ENCODE measurements at regions not wholly inside any gene's neighbourhood (a gene's known extent, or its start where the extent isn't known, plus 50 kb on each side); places are given as distances from the start of the nearest gene placed in this dataset.

DNA sequence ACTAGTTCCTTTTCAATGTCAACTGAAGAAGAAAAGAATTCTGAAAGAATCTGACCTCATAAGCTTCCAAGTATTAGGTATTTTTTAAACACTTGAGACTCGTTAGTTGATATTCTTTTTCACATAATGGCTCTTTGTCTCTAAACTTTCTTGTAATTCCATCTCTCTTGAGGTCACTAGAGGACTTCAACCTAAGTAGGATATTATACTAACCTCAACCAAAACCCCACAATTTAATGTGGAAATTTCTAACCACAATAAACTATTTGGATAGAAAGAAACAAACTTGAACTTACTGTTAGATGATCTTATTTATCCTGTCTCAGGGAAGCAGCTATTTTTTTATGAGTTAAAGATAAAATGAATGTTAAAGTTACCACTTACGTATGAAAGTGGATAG is 206.9 kb upstream of the FSIP2 start:
- TF ChIP-seq, protein P1, sequence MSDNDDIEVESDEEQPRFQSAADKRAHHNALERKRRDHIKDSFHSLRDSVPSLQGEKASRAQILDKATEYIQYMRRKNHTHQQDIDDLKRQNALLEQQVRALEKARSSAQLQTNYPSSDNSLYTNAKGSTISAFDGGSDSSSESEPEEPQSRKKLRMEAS (IDR thresholded peaks at IDR 0.05) = no peak
- TF ChIP-seq ELF1 (IDR thresholded peaks at IDR 0.05; ENCODE audit: borderline replicate concordance, low read depth) = no peak
- TF ChIP-seq TCF7L2 (IDR thresholded peaks at IDR 0.05; ENCODE audit: borderline replicate concordance, extremely low read depth, insufficient read depth, insufficient read length) = no peak
- no peak for TF ChIP-seq SIN3A (IDR thresholded peaks at IDR 0.05; ENCODE audit: low read depth)
- no peak for ATAC-seq
- RAD21 ChIA-PET (ENCODE audit: low non-redundant PET in 1 of 2, low total read pairs in 2 of 2, uncharacterized antibody in 2 of 2, unreplicated experiment in 2 of 2) = no interaction called here
- CTCF ChIA-PET = no interaction called here
- H3K27ac ChIP-seq (ENCODE audit: low read depth, low read length) = no peak overlapping the region
- BruUV-seq (replicated peaks) = no TSS peak
- DNase-seq (ENCODE audit: low read depth, low spot score) = no peak
- no peaks in the 10 kb centered on the region for H3K79me2 ChIP-seq (ENCODE audit: insufficient read depth, low read length)
- no peaks in the 10 kb centered on the region for H4K20me1 ChIP-seq (ENCODE audit: insufficient read depth)
- no peaks in the 10 kb centered on the region for H3K4me1 ChIP-seq (ENCODE audit: control insufficient read depth in 1 of 2, insufficient read depth in 2 of 2, low read length in 2 of 2)
- no peak overlapping the region for H3K4me2 ChIP-seq (ENCODE audit: low read length)
- POLR2A ChIA-PET = no interaction called here
- H3K9ac ChIP-seq (ENCODE audit: low read length) = no peak overlapping the region
- no peaks in the 10 kb centered on the region for H3K9me3 ChIP-seq (ENCODE audit: control insufficient read depth in 1 of 2, insufficient read depth in 1 of 2, low read depth in 1 of 2, low read length in 2 of 2)
- H3K36me3 ChIP-seq (ENCODE audit: control insufficient read depth in 1 of 2, insufficient read depth in 2 of 2, low read length in 2 of 2) = no peaks in the 10 kb centered on the region
- no peak overlapping the region for H2AFZ ChIP-seq (ENCODE audit: low read depth, low read length, poor library complexity, severe bottlenecking)
- H3K9me2 ChIP-seq (ENCODE audit: insufficient read depth) = no peaks in the 10 kb centered on the region
- H3K27me3 ChIP-seq (ENCODE audit: insufficient read depth, low read length) = no peaks in the 10 kb centered on the region
- intact Hi-C loops (cut with micrococcal nuclease) = no loop called here
- no peak overlapping the region for H3K4me3 ChIP-seq (replicated peaks in 1 of 2; ENCODE audit: low read depth in 1 of 2, low read length in 2 of 2)

DNA sequence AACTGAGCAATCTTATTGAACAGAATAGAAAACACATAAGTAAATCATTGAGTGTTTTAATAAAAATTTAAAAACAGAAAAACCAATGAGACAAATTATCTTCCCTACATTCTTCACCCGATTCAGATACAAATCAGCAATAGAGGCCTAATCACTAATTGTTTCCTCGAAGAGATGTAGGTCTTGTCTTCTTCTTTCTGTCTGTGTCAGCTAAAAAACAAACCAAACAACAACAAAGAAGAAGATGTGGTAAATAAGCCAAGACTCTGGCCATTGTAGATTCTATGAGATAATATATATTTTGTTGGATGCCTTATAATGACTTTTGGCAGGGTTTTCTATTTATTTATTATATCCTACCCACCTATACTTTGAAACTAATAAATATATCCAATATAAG is 200.9 kb upstream of the FSIP2 start:
- Histone ChIP-seq H3K9me3 (ENCODE audit: control insufficient read depth in 1 of 2, insufficient read depth in 1 of 2, low read depth in 1 of 2, low read length in 2 of 2) (no peaks in the 10 kb centered on the region), H3K9ac (ENCODE audit: low read length) (no peak overlapping the region), H3K27me3 (ENCODE audit: insufficient read depth, low read length) (no peaks in the 10 kb centered on the region), H3K4me1 (ENCODE audit: control insufficient read depth in 1 of 2, insufficient read depth in 2 of 2, low read length in 2 of 2) (no peaks in the 10 kb centered on the region), H3K4me2 (ENCODE audit: low read length) (no peak overlapping the region), H3K4me3 (replicated peaks in 1 of 2; ENCODE audit: low read depth in 1 of 2, low read length in 2 of 2) (no peak overlapping the region), H2AFZ (ENCODE audit: low read depth, low read length, poor library complexity, severe bottlenecking) (no peak overlapping the region), H3K36me3 (ENCODE audit: control insufficient read depth in 1 of 2, insufficient read depth in 2 of 2, low read length in 2 of 2) (no peaks in the 10 kb centered on the region), H3K9me2 (ENCODE audit: insufficient read depth) (no peaks in the 10 kb centered on the region), H4K20me1 (ENCODE audit: insufficient read depth) (no peaks in the 10 kb centered on the region), H3K79me2 (ENCODE audit: insufficient read depth, low read length) (no peaks in the 10 kb centered on the region), H3K27ac (ENCODE audit: low read depth, low read length) (no peak overlapping the region)
- RAD21 ChIA-PET (ENCODE audit: low non-redundant PET in 1 of 2, low total read pairs in 2 of 2, uncharacterized antibody in 2 of 2, unreplicated experiment in 2 of 2) = no interaction called here
- ATAC-seq = no peak
- POLR2A ChIA-PET = no interaction called here
- intact Hi-C loops (cut with micrococcal nuclease) = loop anchor here (2.0 kb wide), 1 partner anchor 61 kb away; no protein-coding TSS in a partner anchor
- no TSS peak for BruUV-seq (replicated peaks)
- DNase-seq (ENCODE audit: low read depth, low spot score) = no peak
- CTCF ChIA-PET = no interaction called here
- TF ChIP-seq TCF7L2 (IDR thresholded peaks at IDR 0.05; ENCODE audit: borderline replicate concordance, extremely low read depth, insufficient read depth, insufficient read length) (no peak), SIN3A (IDR thresholded peaks at IDR 0.05; ENCODE audit: low read depth) (no peak), RAD21 (IDR thresholded peaks at IDR 0.05; ENCODE audit: low read depth) (no peak), ZNF274 (IDR thresholded peaks at IDR 0.05; ENCODE audit: low read depth, low read length) (no peak)
- TF ChIP-seq, protein P1 (IDR thresholded peaks at IDR 0.05) = no peak
- TF ChIP-seq, protein P2, sequence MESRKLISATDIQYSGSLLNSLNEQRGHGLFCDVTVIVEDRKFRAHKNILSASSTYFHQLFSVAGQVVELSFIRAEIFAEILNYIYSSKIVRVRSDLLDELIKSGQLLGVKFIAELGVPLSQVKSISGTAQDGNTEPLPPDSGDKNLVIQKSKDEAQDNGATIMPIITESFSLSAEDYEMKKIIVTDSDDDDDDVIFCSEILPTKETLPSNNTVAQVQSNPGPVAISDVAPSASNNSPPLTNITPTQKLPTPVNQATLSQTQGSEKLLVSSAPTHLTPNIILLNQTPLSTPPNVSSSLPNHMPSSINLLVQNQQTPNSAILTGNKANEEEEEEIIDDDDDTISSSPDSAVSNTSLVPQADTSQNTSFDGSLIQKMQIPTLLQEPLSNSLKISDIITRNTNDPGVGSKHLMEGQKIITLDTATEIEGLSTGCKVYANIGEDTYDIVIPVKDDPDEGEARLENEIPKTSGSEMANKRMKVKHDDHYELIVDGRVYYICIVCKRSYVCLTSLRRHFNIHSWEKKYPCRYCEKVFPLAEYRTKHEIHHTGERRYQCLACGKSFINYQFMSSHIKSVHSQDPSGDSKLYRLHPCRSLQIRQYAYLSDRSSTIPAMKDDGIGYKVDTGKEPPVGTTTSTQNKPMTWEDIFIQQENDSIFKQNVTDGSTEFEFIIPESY (IDR thresholded peaks at IDR 0.05; ENCODE audit: extremely low read depth, insufficient replicate concordance, low read length) = no peak
- TF ChIP-seq, protein P3, sequence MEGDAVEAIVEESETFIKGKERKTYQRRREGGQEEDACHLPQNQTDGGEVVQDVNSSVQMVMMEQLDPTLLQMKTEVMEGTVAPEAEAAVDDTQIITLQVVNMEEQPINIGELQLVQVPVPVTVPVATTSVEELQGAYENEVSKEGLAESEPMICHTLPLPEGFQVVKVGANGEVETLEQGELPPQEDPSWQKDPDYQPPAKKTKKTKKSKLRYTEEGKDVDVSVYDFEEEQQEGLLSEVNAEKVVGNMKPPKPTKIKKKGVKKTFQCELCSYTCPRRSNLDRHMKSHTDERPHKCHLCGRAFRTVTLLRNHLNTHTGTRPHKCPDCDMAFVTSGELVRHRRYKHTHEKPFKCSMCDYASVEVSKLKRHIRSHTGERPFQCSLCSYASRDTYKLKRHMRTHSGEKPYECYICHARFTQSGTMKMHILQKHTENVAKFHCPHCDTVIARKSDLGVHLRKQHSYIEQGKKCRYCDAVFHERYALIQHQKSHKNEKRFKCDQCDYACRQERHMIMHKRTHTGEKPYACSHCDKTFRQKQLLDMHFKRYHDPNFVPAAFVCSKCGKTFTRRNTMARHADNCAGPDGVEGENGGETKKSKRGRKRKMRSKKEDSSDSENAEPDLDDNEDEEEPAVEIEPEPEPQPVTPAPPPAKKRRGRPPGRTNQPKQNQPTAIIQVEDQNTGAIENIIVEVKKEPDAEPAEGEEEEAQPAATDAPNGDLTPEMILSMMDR (IDR thresholded peaks at IDR 0.05 in 2 of 3, conservative IDR thresholded peaks at IDR 0.05 in 1 of 3; ENCODE audit: borderline replicate concordance in 1 of 3, insufficient read depth in 1 of 3, low read depth in 2 of 3, low read length in 2 of 3) = no peak

Measured in HCT116 (cell line).